GM12891 (cell line): ENCODE measurements at regions not wholly inside any gene's neighbourhood (a gene's known extent, or its start where the extent isn't known, plus 50 kb on each side); places are given as distances from the start of the nearest gene placed in this dataset.

Source experiments
- PAX5 ChIP-seq: IDR thresholded peaks from 2 replicates; pipeline ENCODE4 v1.6.1; 2011; ENCODE audit warnings: low read length, moderate library complexity, mild to moderate bottlenecking; ENCODE audit not compliant: insufficient read depth, severe bottlenecking
- POLR2A ChIP-seq: IDR thresholded peaks from 2 replicates; pipeline ENCODE4 v1.6.1; 2011; ENCODE audit warnings: low read depth, low read length, control low read depth
- POLR2AphosphoS5 ChIP-seq: IDR thresholded peaks from 2 replicates; pipeline ENCODE4 v1.6.1; 2011; ENCODE audit warnings: low read depth, low read length, control low read depth
- TAF1 ChIP-seq: IDR thresholded peaks from 2 replicates; pipeline ENCODE4 v1.6.1; 2011; ENCODE audit warnings: low read depth, low read length, control low read depth

DNA sequence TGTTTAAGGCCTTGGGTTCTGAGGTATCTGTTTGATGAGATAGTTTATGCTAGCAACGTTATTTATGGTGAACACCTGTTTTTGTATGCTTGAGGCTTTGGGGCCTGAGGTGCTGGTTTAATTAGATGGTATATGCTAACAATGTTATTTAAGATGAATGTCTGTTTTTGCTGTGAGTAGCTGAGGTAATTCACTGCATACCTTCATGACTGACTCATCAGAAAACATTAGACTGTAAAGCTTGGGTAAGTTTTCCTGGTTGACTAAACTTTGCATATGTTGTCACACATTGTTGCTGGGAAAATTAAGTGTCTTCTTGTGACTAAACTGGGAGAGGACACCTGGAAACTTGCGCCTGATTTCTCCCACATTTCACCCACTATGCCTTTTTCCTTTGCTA, 1026.6 kb downstream of the RAPGEF2 start:
- no peak for TF ChIP-seq POLR2AphosphoS5
- no peak for TF ChIP-seq POLR2A
- no peak for TF ChIP-seq TAF1
- no peak for TF ChIP-seq PAX5
